ENCODE measurements at regions not wholly inside any gene's neighbourhood (a gene's known extent, or its start where the extent isn't known, plus 50 kb on each side); places are given as distances from the start of the nearest gene placed in this dataset.

GRCh38 chr13:44710576-44710975 lies 134.4 kb upstream of the TSC22D1 start:
- TF ChIP-seq, protein P1, sequence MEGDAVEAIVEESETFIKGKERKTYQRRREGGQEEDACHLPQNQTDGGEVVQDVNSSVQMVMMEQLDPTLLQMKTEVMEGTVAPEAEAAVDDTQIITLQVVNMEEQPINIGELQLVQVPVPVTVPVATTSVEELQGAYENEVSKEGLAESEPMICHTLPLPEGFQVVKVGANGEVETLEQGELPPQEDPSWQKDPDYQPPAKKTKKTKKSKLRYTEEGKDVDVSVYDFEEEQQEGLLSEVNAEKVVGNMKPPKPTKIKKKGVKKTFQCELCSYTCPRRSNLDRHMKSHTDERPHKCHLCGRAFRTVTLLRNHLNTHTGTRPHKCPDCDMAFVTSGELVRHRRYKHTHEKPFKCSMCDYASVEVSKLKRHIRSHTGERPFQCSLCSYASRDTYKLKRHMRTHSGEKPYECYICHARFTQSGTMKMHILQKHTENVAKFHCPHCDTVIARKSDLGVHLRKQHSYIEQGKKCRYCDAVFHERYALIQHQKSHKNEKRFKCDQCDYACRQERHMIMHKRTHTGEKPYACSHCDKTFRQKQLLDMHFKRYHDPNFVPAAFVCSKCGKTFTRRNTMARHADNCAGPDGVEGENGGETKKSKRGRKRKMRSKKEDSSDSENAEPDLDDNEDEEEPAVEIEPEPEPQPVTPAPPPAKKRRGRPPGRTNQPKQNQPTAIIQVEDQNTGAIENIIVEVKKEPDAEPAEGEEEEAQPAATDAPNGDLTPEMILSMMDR (IDR thresholded peaks at IDR 0.05; ENCODE audit: low read depth, low read length): no peak
- no peak for TF ChIP-seq EZH2phosphoT487 (IDR thresholded peaks at IDR 0.05; ENCODE audit: low read depth)
